Right ventricle myocardium superior (tissue), 1 donor: ENCODE measurements at regions not wholly inside any gene's neighbourhood (a gene's known extent, or its start where the extent isn't known, plus 50 kb on each side); places are given as distances from the start of the nearest gene placed in this dataset.

Experiments
- ATAC-seq: fragments of 200-7000 bp; cut with Tn5 transposase; one replicate; pipeline ENCODE4 v1.9.1; 2020; ENCODE audit warnings: mild to moderate bottlenecking; ENCODE audit not compliant: poor library complexity
- DNase-seq: peaks from one replicate; pipeline ENCODE4 v3.0.0-alpha.2; 2020
- intact Hi-C: fragments of 100-400 bp; cut with DNase I; formaldehyde crosslinking; loops from one replicate; pipeline ENCODE4 v1.11.2; 2022
- donor health status: DM: no; HTN: yes; CAD: no; lungs with severe emphysema.

GRCh38 chr5:163387589-163388343, 49.6 kb upstream of the CCNG1 start:
- intact Hi-C loops, result no loop called here
- DNase-seq, result no peak

More at GRCh38 chr5:163387589-163388343, 49.6 kb upstream of the CCNG1 start:
- no peak for ATAC-seq
